OCI-LY1 (cell line): ENCODE measurements at regions not wholly inside any gene's neighbourhood (a gene's known extent, or its start where the extent isn't known, plus 50 kb on each side); places are given as distances from the start of the nearest gene placed in this dataset.

Experiments
- CTCF ChIP-seq: fragments of 200-600 bp; sonication (generic), shearing (Covaris generic); IDR thresholded peaks from 2 replicates; pipeline ENCODE4 v1.5.1; 2017; ENCODE audit warnings: mild to moderate bottlenecking, antibody characterized with exemption, low read length, moderate library complexity, mixed read lengths
- EZH2 ChIP-seq: fragments of 200-600 bp; sonication (generic), shearing (Covaris generic); IDR thresholded peaks from 2 replicates; pipeline ENCODE4 v1.8.0; 2017; ENCODE audit warnings: borderline replicate concordance, mixed run types, mild to moderate bottlenecking, antibody characterized with exemption, low read length, moderate library complexity, mixed read lengths

GRCh38 chrY:8610620-8611019 is 726.6 kb upstream of the TSPY4 start:
- TF ChIP-seq CTCF (no peak), EZH2 (no peak)
